Mesodermal cell (in vitro differentiated cells): ENCODE measurements at regions not wholly inside any gene's neighbourhood (a gene's known extent, or its start where the extent isn't known, plus 50 kb on each side); places are given as distances from the start of the nearest gene placed in this dataset.

Experiments
- H3K27ac ChIP-seq: 2 replicates; pipeline ENCODE4 v1.7.0; 2013; ENCODE audit warnings: mild to moderate bottlenecking, low read depth, low read length, moderate library complexity; ENCODE audit not compliant: severe bottlenecking
- H3K36me3 ChIP-seq: 2 replicates; pipeline ENCODE4 v1.7.1; 2013; ENCODE audit warnings: mild to moderate bottlenecking, low read length, moderate library complexity; ENCODE audit not compliant: control insufficient read depth, insufficient read depth
- H3K4me1 ChIP-seq: one replicate; pipeline ENCODE4 v1.7.1; 2013; ENCODE audit warnings: mild to moderate bottlenecking, low read length; ENCODE audit not compliant: insufficient read depth, control insufficient read depth, poor library complexity, severe bottlenecking
- H3K4me3 ChIP-seq: 2 replicates; pipeline ENCODE4 v1.7.0; 2013; ENCODE audit warnings: low read length, control low read depth, mild to moderate bottlenecking; ENCODE audit not compliant: insufficient read depth, poor library complexity, severe bottlenecking; ENCODE audit errors: extremely low read depth
- H3K9me3 ChIP-seq: 2 replicates; pipeline ENCODE4 v1.7.1; 2013; ENCODE audit warnings: mild to moderate bottlenecking, low read length, moderate library complexity; ENCODE audit not compliant: control insufficient read depth
- WGBS, 2 experiments: methylation state at CpG; one replicate each; pipeline ENCODE4 v1.1.5; 2013; ENCODE audit warnings: missing lambda C conversion rate in 2 of 2; ENCODE audit not compliant: insufficient coverage in 2 of 2; 5-methylcytosine and 5-hydroxymethylcytosine counted together

DNA sequence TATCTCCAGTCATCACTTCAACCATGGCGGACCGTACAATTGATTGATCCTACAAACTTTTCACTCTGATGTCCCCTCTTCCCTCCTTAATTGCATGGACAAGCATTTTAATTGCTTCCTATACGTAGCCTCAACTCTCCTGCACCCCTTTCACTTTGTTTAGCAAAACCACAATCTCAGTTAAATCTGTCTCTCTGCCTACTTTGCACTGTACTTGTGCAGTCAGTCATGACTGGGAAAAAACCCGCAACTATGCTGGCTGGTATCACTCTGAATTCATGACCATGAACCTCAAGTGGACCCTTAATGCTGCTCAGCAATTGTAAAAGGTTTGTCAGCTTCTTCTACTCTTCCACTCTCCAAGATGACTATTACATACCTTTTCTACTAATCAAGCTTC, 51.7 kb upstream of the AFF2 start:
- 88 to 100% methylated on average over 3 of the region's 4 CpGs for WGBS, 2 experiments
- Histone ChIP-seq H3K9me3 (no peaks in the 10 kb centered on the region), H3K27ac (no peak overlapping the region), H3K4me1 (no peaks in the 10 kb centered on the region), H3K36me3 (no peaks in the 10 kb centered on the region), H3K4me3 (no peak overlapping the region)
